ENCODE measurements at regions not wholly inside any gene's neighbourhood (a gene's known extent, or its start where the extent isn't known, plus 50 kb on each side); places are given as distances from the start of the nearest gene placed in this dataset.

DNA sequence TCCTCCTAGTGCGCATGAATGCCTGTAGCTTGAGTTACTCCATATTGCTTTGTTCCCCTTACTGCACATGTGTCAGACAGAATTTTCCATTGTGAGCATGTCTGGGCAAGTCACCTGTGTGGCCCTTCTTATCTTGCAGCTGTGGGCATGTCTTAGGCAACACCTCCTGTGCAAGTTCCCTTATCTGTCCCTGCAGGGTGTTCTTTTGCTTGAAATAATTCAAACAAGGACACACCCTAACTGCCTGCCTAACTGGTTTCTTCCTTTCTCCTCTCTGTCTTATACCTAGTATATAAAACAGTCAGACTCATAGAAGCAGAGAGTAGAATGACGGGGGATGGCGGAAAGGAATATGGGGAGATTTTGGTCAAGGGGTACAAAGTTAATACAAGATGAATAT, 421.1 kb upstream of the SORCS1 start:
- TF ChIP-seq CTCF (conservative IDR thresholded peaks at IDR 0.05 in 1 of 2, IDR thresholded peaks at IDR 0.05 in 1 of 2; ENCODE audit: low read depth in 1 of 2, low read length in 2 of 2) = no peak
- TF ChIP-seq EZH2 (IDR thresholded peaks at IDR 0.05; ENCODE audit: low read length, missing control alignments) = no peak

Data from fibroblast of lung (primary cell).